ENCODE measurements at regions not wholly inside any gene's neighbourhood (a gene's known extent, or its start where the extent isn't known, plus 50 kb on each side); places are given as distances from the start of the nearest gene placed in this dataset.
"Not testable (repeated sequence)": the region's sequence is repeated elsewhere in the genome, so short reads cannot be mapped to it uniquely, and the experiment has no call there.

- H3K4me3 Mint-ChIP-seq (ENCODE audit: low read depth), result no peak overlapping the region
- H3K4me1 Mint-ChIP-seq (ENCODE audit: low read depth), result peaks cover 11% of the 10 kb centered on the region
- no peak for DNase-seq (ENCODE audit: low spot score, unreplicated experiment)
- H3K9me3 Mint-ChIP-seq (ENCODE audit: low read depth), result peaks cover 24% of the 10 kb centered on the region
- no peaks in the 10 kb centered on the region for H3K27me3 Mint-ChIP-seq
- H3K27ac Mint-ChIP-seq, result no peak overlapping the region
- TF ChIP-seq CTCF (IDR thresholded peaks at IDR 0.05; ENCODE audit: unreplicated experiment), result no peak
- peaks cover 4% of the 10 kb centered on the region for H3K36me3 Mint-ChIP-seq (ENCODE audit: insufficient read depth)
These were observed 164.2 kb upstream of the ATF7IP start for GRCh38 chr12:14201291-14201690.

- peak overlapping the region; percentile 71 for H3K27ac Mint-ChIP-seq
- peaks cover 33% of the 10 kb centered on the region for H3K4me1 Mint-ChIP-seq (ENCODE audit: low read depth)
- no peak for TF ChIP-seq CTCF (IDR thresholded peaks at IDR 0.05; ENCODE audit: unreplicated experiment)
- DNase-seq (ENCODE audit: low spot score, unreplicated experiment), result no peak
- H3K27me3 Mint-ChIP-seq, result no peaks in the 10 kb centered on the region
- H3K4me3 Mint-ChIP-seq (ENCODE audit: low read depth), result no peak overlapping the region
- H3K9me3 Mint-ChIP-seq (ENCODE audit: low read depth), result peaks cover 22% of the 10 kb centered on the region
- H3K36me3 Mint-ChIP-seq (ENCODE audit: insufficient read depth), result peaks cover 10% of the 10 kb centered on the region
These were observed 157.5 kb upstream of the ATF7IP start for GRCh38 chr12:14207905-14208551.

GRCh38 chr12:14211947-14212387 is 153.5 kb upstream of the ATF7IP start:
- TF ChIP-seq CTCF (IDR thresholded peaks at IDR 0.05; ENCODE audit: unreplicated experiment), result no peak
- Mint-ChIP-seq H3K27ac (peak overlapping the region; percentile 51), H3K4me1 (ENCODE audit: low read depth) (peaks cover 38% of the 10 kb centered on the region), H3K4me3 (ENCODE audit: low read depth) (peak overlapping the region; percentile 4), H3K9me3 (ENCODE audit: low read depth) (peaks cover 13% of the 10 kb centered on the region), H3K27me3 (no peaks in the 10 kb centered on the region), H3K36me3 (ENCODE audit: insufficient read depth) (peaks cover 6% of the 10 kb centered on the region)
- no peak for DNase-seq (ENCODE audit: low spot score, unreplicated experiment)

GRCh38 chr12:14213542-14213941 is 151.9 kb upstream of the ATF7IP start:
- H3K27ac Mint-ChIP-seq, result peak overlapping the region; percentile 19
- H3K4me1 Mint-ChIP-seq (ENCODE audit: low read depth), result peaks cover 23% of the 10 kb centered on the region
- no peak for TF ChIP-seq CTCF (IDR thresholded peaks at IDR 0.05; ENCODE audit: unreplicated experiment)
- H3K36me3 Mint-ChIP-seq (ENCODE audit: insufficient read depth), result no peaks in the 10 kb centered on the region
- no peaks in the 10 kb centered on the region for H3K27me3 Mint-ChIP-seq
- H3K9me3 Mint-ChIP-seq (ENCODE audit: low read depth), result peaks cover 11% of the 10 kb centered on the region
- no peak for DNase-seq (ENCODE audit: low spot score, unreplicated experiment)
- no peak overlapping the region for H3K4me3 Mint-ChIP-seq (ENCODE audit: low read depth)

- TF ChIP-seq CTCF (IDR thresholded peaks at IDR 0.05; ENCODE audit: unreplicated experiment), result no peak
- no peak for DNase-seq (ENCODE audit: low spot score, unreplicated experiment)
- no peaks in the 10 kb centered on the region for H3K27me3 Mint-ChIP-seq
- H3K27ac Mint-ChIP-seq, result peak overlapping the region; percentile 19
- H3K9me3 Mint-ChIP-seq (ENCODE audit: low read depth), result peaks cover 9% of the 10 kb centered on the region
- no peaks in the 10 kb centered on the region for H3K36me3 Mint-ChIP-seq (ENCODE audit: insufficient read depth)
- peaks cover 21% of the 10 kb centered on the region for H3K4me1 Mint-ChIP-seq (ENCODE audit: low read depth)
- H3K4me3 Mint-ChIP-seq (ENCODE audit: low read depth), result no peak overlapping the region
These were observed 151.0 kb upstream of the ATF7IP start for GRCh38 chr12:14214495-14214894.

- not testable (repeated sequence) for H3K36me3 Mint-ChIP-seq (ENCODE audit: insufficient read depth); H3K9me3 Mint-ChIP-seq (ENCODE audit: low read depth); H3K4me3 Mint-ChIP-seq (ENCODE audit: low read depth); DNase-seq (ENCODE audit: low spot score, unreplicated experiment); H3K27me3 Mint-ChIP-seq; H3K27ac Mint-ChIP-seq
- H3K4me1 Mint-ChIP-seq (ENCODE audit: low read depth), result peaks cover 19% of the 10 kb centered on the region
These were observed 149.5 kb upstream of the ATF7IP start for GRCh38 chr12:14215949-14216348.

All from progenitor cell of endocrine pancreas (in vitro differentiated cells).